ENCODE measurements at regions not wholly inside any gene's neighbourhood (a gene's known extent, or its start where the extent isn't known, plus 50 kb on each side); places are given as distances from the start of the nearest gene placed in this dataset.

DNA sequence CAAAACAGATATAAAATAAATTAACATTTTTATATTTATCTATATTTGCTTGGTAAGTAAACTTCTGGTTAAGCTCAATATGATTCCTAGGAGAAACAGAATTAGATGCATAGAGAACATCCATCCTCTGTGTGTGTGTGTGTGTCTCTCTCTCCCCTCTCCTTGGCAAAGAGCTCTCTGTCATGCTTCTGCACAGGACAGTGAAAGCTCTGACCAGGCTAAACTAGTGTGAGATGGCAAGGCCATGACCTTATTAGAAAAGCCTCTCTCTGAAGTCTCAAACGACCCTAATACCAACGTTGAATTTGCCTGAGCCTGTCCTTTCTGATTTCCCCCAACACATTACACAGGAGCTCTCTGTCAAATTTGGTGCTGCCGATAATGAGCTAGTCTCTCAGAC lies 746.0 kb downstream of the VGLL3 start:
- TF ChIP-seq, protein P1, sequence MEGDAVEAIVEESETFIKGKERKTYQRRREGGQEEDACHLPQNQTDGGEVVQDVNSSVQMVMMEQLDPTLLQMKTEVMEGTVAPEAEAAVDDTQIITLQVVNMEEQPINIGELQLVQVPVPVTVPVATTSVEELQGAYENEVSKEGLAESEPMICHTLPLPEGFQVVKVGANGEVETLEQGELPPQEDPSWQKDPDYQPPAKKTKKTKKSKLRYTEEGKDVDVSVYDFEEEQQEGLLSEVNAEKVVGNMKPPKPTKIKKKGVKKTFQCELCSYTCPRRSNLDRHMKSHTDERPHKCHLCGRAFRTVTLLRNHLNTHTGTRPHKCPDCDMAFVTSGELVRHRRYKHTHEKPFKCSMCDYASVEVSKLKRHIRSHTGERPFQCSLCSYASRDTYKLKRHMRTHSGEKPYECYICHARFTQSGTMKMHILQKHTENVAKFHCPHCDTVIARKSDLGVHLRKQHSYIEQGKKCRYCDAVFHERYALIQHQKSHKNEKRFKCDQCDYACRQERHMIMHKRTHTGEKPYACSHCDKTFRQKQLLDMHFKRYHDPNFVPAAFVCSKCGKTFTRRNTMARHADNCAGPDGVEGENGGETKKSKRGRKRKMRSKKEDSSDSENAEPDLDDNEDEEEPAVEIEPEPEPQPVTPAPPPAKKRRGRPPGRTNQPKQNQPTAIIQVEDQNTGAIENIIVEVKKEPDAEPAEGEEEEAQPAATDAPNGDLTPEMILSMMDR (IDR thresholded peaks at IDR 0.05): no peak
- TF ChIP-seq POLR2A (IDR thresholded peaks at IDR 0.05): no peak

Data from lower leg skin (tissue), 3 donors.